Spleen (tissue), 11 donors: ENCODE measurements at regions not wholly inside any gene's neighbourhood (a gene's known extent, or its start where the extent isn't known, plus 50 kb on each side); places are given as distances from the start of the nearest gene placed in this dataset.

Source experiments
- DNase-seq: peaks from one replicate; pipeline ENCODE4 v3.0.0-alpha.2; 2020
- H3K27ac ChIP-seq, 8 donors: fragments of 200-600 bp; sonication (generic) in 7 of 8; 1 replicate in 4 of 8; 2 replicates in 4 of 8; pipeline versions ENCODE4 v1.5.0 to v1.8.0; 2016 to 2021; ENCODE audit warnings: inconsistent platforms in 4 of 8, mild to moderate bottlenecking in 4 of 8, moderate library complexity in 1 of 8
- H3K27me3 ChIP-seq, 7 donors: fragments of 200-600 bp; sonication (generic) in 6 of 7; replicated peaks in 1 of 7; 1 replicate in 4 of 7; 2 replicates in 3 of 7; pipeline versions ENCODE4 v1.5.0 to v1.8.0; 2016 to 2021; ENCODE audit warnings: inconsistent platforms in 3 of 7, mild to moderate bottlenecking in 1 of 7
- H3K36me3 ChIP-seq, 6 donors: fragments of 200-600 bp; sonication (generic) in 5 of 6; 1 replicate in 4 of 6; 2 replicates in 2 of 6; pipeline versions ENCODE4 v1.5.0 to v1.8.0; 2016 to 2021; ENCODE audit warnings: inconsistent platforms in 2 of 6
- H3K4me1 ChIP-seq, 6 donors: fragments of 200-600 bp; sonication (generic) in 5 of 6; 1 replicate in 3 of 6; 2 replicates in 3 of 6; pipeline versions ENCODE4 v1.5.0 to v1.8.0; 2016 to 2021; ENCODE audit warnings: inconsistent platforms in 3 of 6
- H3K4me3 ChIP-seq, 8 donors: fragments of 200-600 bp; sonication (generic) in 7 of 8; 1 replicate in 4 of 8; 2 replicates in 4 of 8; pipeline versions ENCODE4 v1.5.0 to v1.8.0; 2016 to 2021; ENCODE audit warnings: inconsistent platforms in 4 of 8, mild to moderate bottlenecking in 4 of 8, moderate library complexity in 2 of 8
- H3K9me3 ChIP-seq, 8 donors: fragments of 200-600 bp; sonication (generic) in 7 of 8; 1 replicate in 4 of 8; 2 replicates in 4 of 8; pipeline versions ENCODE4 v1.5.0 to v1.8.0; 2016 to 2021; ENCODE audit warnings: inconsistent platforms in 4 of 8
- CTCF ChIP-seq, 11 experiments: fragments of 200-600 bp in 7 of 11; fragments of 450-650 bp in 4 of 11; sonication (generic) in 4 of 11; IDR thresholded peaks in 8 of 11; conservative IDR thresholded peaks in 3 of 11; 1 replicate in 7 of 11; 2 replicates in 4 of 11; pipeline versions ENCODE4 v1.4.0 to v1.8.0; 2016 to 2021; ENCODE audit warnings: antibody characterized with exemption in 11 of 11, inconsistent platforms in 4 of 11, mild to moderate bottlenecking in 1 of 11
- POLR2A ChIP-seq, 3 donors: fragments of 450-650 bp; IDR thresholded peaks; one replicate each; pipeline ENCODE4 v1.5.1; 2017; ENCODE audit warnings: antibody characterized with exemption in 3 of 3, mild to moderate bottlenecking in 1 of 3
- POLR2AphosphoS5 ChIP-seq, 3 donors: sonication (generic); formaldehyde crosslinking; IDR thresholded peaks; one replicate each; pipeline ENCODE4 v1.5.1; 2017; ENCODE audit warnings: antibody characterized with exemption in 3 of 3
- WGBS, 5 donors: extraction: QIAGEN DNeasy Blood & Tissue Kit in 3 of 5; methylation state at CpG; one replicate each; pipeline versions ENCODE4 v1.1.5 to v1.1.7; 2013 to 2018; 5-methylcytosine and 5-hydroxymethylcytosine counted together
- intact Hi-C: fragments of 100-400 bp; cut with DNase I; formaldehyde crosslinking; loops from one replicate; pipeline ENCODE4 v1.15.0; 2023; ENCODE audit warnings: low total_unique reads
- donor health status: healthy with polysubstance abuse.
- donor health status: DM: no; HTN: no; CAD: no; lungs with moderate emphysema.
- donor health status: DM: no; HTN: no; CAD: no.
- donor health status: Bipolar disorder and iron deficiency.
- donor health status: healthy.
- donor health status: DM: no; HTN: no; CAD: no.
- donor health status: DM: yes; HTN: yes; CAD: no.

GRCh38 chr20:47991875-47992488 is 206.7 kb upstream of the SULF2 start:
- intact Hi-C loops = no loop called here
- H3K36me3 ChIP-seq = no peaks in the 10 kb centered on the region
- TF ChIP-seq POLR2AphosphoS5 (IDR thresholded peaks at IDR 0.05) = no peak
- no peak for TF ChIP-seq POLR2A (IDR thresholded peaks at IDR 0.05)
- no peak for TF ChIP-seq CTCF (IDR thresholded peaks at IDR 0.05 in 8 of 11, conservative IDR thresholded peaks at IDR 0.05 in 3 of 11)
- no peak overlapping the region for H3K4me3 ChIP-seq
- WGBS, 5 donors = 63 to 85% (median 80%) methylated on average over 9 of the region's 9 CpGs
- H3K9me3 ChIP-seq = peaks cover 0 to 16% (median 12%) of the 10 kb centered on the region in 8 donors
- no peaks in the 10 kb centered on the region for H3K4me1 ChIP-seq
- H3K27me3 ChIP-seq = no peaks in the 10 kb centered on the region
- H3K27ac ChIP-seq = no peak overlapping the region
- DNase-seq = no peak

- Histone ChIP-seq H3K36me3 (no peaks in the 10 kb centered on the region), H3K4me1 (no peaks in the 10 kb centered on the region), H3K27ac (no peak overlapping the region), H3K9me3 (peaks cover 0 to 16% (median 12%) of the 10 kb centered on the region in 8 donors), H3K4me3 (no peak overlapping the region), H3K27me3 (no peaks in the 10 kb centered on the region)
- TF ChIP-seq POLR2AphosphoS5 (IDR thresholded peaks at IDR 0.05) = no peak
- TF ChIP-seq POLR2A (IDR thresholded peaks at IDR 0.05) = no peak
- no peak for TF ChIP-seq CTCF (IDR thresholded peaks at IDR 0.05 in 8 of 11, conservative IDR thresholded peaks at IDR 0.05 in 3 of 11)
- DNase-seq = no peak
- 78 to 93% (median 88%) methylated on average over 8 of the region's 8 CpGs for WGBS, 5 donors
- intact Hi-C loops = no loop called here
Observed at GRCh38 chr20:47990507-47991150, 205.3 kb upstream of the SULF2 start.

- 76 to 85% (median 80%) methylated on average over 4 of the region's 4 CpGs for WGBS, 5 donors
- Histone ChIP-seq H3K27ac (no peak overlapping the region), H3K36me3 (no peaks in the 10 kb centered on the region), H3K9me3 (peaks cover 0 to 16% (median 12%) of the 10 kb centered on the region in 8 donors), H3K4me3 (no peak overlapping the region), H3K4me1 (no peaks in the 10 kb centered on the region), H3K27me3 (peaks cover 0 to 6% (median 0%) of the 10 kb centered on the region in 7 donors)
- DNase-seq = no peak
- intact Hi-C loops = no loop called here
- no peak for TF ChIP-seq POLR2A (IDR thresholded peaks at IDR 0.05)
- no peak for TF ChIP-seq CTCF (IDR thresholded peaks at IDR 0.05 in 8 of 11, conservative IDR thresholded peaks at IDR 0.05 in 3 of 11)
- no peak for TF ChIP-seq POLR2AphosphoS5 (IDR thresholded peaks at IDR 0.05)
Observed at GRCh38 chr20:47989957-47990356, 204.7 kb upstream of the SULF2 start.

GRCh38 chr20:47988676-47989075 is 203.4 kb upstream of the SULF2 start:
- H3K27me3 ChIP-seq = peaks cover 0 to 12% (median 0%) of the 10 kb centered on the region in 7 donors
- no peaks in the 10 kb centered on the region for H3K4me1 ChIP-seq
- intact Hi-C loops = no loop called here
- H3K27ac ChIP-seq = no peak overlapping the region
- H3K36me3 ChIP-seq = no peaks in the 10 kb centered on the region
- DNase-seq = no peak
- H3K4me3 ChIP-seq = no peak overlapping the region
- no peak for TF ChIP-seq POLR2AphosphoS5 (IDR thresholded peaks at IDR 0.05)
- no peak for TF ChIP-seq POLR2A (IDR thresholded peaks at IDR 0.05)
- no peak for TF ChIP-seq CTCF (IDR thresholded peaks at IDR 0.05 in 8 of 11, conservative IDR thresholded peaks at IDR 0.05 in 3 of 11)
- 66 to 71% (median 71%) methylated on average over 4 of the region's 4 CpGs for WGBS, 5 donors
- H3K9me3 ChIP-seq = peaks cover 0 to 13% (median 12%) of the 10 kb centered on the region in 8 donors
